ENCODE measurements at regions not wholly inside any gene's neighbourhood (a gene's known extent, or its start where the extent isn't known, plus 50 kb on each side); places are given as distances from the start of the nearest gene placed in this dataset.

DNA sequence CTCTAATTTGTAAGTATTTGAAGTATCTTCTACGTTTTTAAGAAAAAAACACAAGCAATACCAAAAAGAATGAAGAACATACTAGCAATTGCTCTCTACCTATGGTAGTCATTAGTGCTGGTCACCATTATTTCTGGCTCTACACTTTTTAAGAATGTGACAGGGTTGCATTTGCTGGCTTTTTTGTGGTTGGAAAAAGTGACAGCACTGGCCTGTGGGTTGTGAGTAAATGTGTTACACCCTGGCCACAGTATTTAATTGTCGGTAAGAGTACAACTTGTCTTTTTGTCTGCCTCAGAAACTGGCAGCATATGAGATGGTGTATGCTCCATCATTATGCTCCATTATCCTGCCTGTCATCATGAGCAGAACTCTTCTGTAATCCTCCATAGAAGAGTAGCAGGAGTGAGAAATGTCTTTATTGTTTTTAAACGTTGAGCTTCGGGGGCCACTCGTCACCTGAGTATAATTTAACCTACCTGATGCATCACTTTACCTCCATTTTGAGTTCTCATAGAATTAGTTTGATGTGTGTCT is 449.8 kb downstream of the ISL1 start:
- TF ChIP-seq EZH2 (IDR thresholded peaks at IDR 0.05; ENCODE audit: low read depth), result no peak
- TF ChIP-seq, protein P1, sequence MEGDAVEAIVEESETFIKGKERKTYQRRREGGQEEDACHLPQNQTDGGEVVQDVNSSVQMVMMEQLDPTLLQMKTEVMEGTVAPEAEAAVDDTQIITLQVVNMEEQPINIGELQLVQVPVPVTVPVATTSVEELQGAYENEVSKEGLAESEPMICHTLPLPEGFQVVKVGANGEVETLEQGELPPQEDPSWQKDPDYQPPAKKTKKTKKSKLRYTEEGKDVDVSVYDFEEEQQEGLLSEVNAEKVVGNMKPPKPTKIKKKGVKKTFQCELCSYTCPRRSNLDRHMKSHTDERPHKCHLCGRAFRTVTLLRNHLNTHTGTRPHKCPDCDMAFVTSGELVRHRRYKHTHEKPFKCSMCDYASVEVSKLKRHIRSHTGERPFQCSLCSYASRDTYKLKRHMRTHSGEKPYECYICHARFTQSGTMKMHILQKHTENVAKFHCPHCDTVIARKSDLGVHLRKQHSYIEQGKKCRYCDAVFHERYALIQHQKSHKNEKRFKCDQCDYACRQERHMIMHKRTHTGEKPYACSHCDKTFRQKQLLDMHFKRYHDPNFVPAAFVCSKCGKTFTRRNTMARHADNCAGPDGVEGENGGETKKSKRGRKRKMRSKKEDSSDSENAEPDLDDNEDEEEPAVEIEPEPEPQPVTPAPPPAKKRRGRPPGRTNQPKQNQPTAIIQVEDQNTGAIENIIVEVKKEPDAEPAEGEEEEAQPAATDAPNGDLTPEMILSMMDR (conservative IDR thresholded peaks at IDR 0.05), result no peak

Data from PC-9 (cell line).